ENCODE measurements at regions not wholly inside any gene's neighbourhood (a gene's known extent, or its start where the extent isn't known, plus 50 kb on each side); places are given as distances from the start of the nearest gene placed in this dataset.

DNA sequence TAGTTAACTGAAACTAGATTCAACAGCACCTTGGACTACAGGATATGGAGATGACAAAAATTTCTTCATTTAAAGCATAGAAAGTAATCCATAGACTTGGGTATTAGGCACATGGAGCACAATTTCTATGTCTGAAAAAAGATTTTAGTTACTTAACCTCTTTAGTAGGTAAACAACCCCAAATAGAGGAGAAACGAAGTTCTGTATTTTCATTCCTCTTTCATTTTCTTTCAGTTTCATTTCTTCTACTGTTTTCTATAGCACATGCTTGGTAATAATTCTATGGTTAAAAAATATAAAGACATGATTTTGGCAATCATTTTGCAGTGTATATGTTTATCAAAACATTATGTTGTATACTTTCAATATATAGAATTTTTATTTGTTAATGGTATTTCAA, 99.5 kb downstream of the CASP12 start:
- TF ChIP-seq, protein P1, sequence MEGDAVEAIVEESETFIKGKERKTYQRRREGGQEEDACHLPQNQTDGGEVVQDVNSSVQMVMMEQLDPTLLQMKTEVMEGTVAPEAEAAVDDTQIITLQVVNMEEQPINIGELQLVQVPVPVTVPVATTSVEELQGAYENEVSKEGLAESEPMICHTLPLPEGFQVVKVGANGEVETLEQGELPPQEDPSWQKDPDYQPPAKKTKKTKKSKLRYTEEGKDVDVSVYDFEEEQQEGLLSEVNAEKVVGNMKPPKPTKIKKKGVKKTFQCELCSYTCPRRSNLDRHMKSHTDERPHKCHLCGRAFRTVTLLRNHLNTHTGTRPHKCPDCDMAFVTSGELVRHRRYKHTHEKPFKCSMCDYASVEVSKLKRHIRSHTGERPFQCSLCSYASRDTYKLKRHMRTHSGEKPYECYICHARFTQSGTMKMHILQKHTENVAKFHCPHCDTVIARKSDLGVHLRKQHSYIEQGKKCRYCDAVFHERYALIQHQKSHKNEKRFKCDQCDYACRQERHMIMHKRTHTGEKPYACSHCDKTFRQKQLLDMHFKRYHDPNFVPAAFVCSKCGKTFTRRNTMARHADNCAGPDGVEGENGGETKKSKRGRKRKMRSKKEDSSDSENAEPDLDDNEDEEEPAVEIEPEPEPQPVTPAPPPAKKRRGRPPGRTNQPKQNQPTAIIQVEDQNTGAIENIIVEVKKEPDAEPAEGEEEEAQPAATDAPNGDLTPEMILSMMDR (IDR thresholded peaks at IDR 0.05; ENCODE audit: low read depth, low read length) = no peak
- TF ChIP-seq POLR2A (IDR thresholded peaks at IDR 0.05; ENCODE audit: extremely low read depth, insufficient read length) (no peak), MAX (IDR thresholded peaks at IDR 0.05; ENCODE audit: low read depth, low read length) (no peak)
